ENCODE measurements at regions not wholly inside any gene's neighbourhood (a gene's known extent, or its start where the extent isn't known, plus 50 kb on each side); places are given as distances from the start of the nearest gene placed in this dataset.

- DNase-seq (ENCODE audit: extremely low read depth in 1 of 4, low spot score in 3 of 4), result peak; percentile 31 to 41 (median 40)
- no peaks in the 10 kb centered on the region for H3K36me3 ChIP-seq (ENCODE audit: control insufficient read depth, insufficient read depth, low read length)
- WGBS (ENCODE audit: insufficient coverage, low coverage, missing lambda C conversion rate), result 37% methylated on average over 17 of the region's 18 CpGs
- intact Hi-C loops (cut with micrococcal nuclease), result loop anchor here (2.0 kb wide), 1 partner anchor 104 kb away; no protein-coding TSS in a partner anchor
- H3K9me3 ChIP-seq (replicated peaks; ENCODE audit: control insufficient read depth, insufficient read depth, low read depth, low read length), result no peaks in the 10 kb centered on the region
- in situ Hi-C loops (cut with MboI), result no loop called here
- H3K4me2 ChIP-seq (ENCODE audit: insufficient read depth, low read length), result no peak overlapping the region
- no peak overlapping the region for H3K27ac ChIP-seq (ENCODE audit: extremely low read depth, low read depth, low read length)
- BruUV-seq (replicated peaks), result no TSS peak
- FAIRE-seq, result no peak
- peak; percentile 69 for ATAC-seq
- no peak overlapping the region for H2AFZ ChIP-seq (ENCODE audit: low read depth, low read length)
- no peaks in the 10 kb centered on the region for H3K9me1 ChIP-seq (ENCODE audit: control insufficient read depth, insufficient read depth, low read length)
- peaks cover 23 to 52% of the 10 kb centered on the region in 2 experiments; a peak in 4 of 5 replicates for H3K27me3 ChIP-seq (ENCODE audit: control insufficient read depth in 2 of 2, insufficient read depth in 2 of 2, low read length in 2 of 2)
- no peak overlapping the region for H3K9ac ChIP-seq (ENCODE audit: insufficient read depth in 1 of 2, low read depth in 2 of 2, low read length in 2 of 2)
- H3K79me2 ChIP-seq (ENCODE audit: control insufficient read depth, insufficient read depth, low read length), result no peaks in the 10 kb centered on the region
- H3K4me1 ChIP-seq (replicated peaks in 1 of 2; ENCODE audit: control insufficient read depth in 2 of 2, insufficient read depth in 2 of 2, low read length in 2 of 2), result peaks cover 3 to 44% of the 10 kb centered on the region in 2 experiments; a peak in 3 of 5 replicates
- POLR2A ChIA-PET, result no interaction called here
- TF ChIP-seq ZNF584 (CRISPR knock-in tag; IDR thresholded peaks at IDR 0.05; ENCODE audit: low read depth) (no peak), RAD21 (CRISPR knock-in tag; conservative IDR thresholded peaks at IDR 0.05 in 1 of 2, IDR thresholded peaks at IDR 0.05 in 1 of 2) (peak in 1 of 2 experiments; percentile 6; a peak in 1 of 4 replicates), CBFA2T2 (conservative IDR thresholded peaks at IDR 0.05) (no peak), CTCFL (IDR thresholded peaks at IDR 0.05; ENCODE audit: borderline replicate concordance, insufficient read depth, low read depth, low read length, poor library complexity, severe bottlenecking) (peak; percentile 82), SETDB1 (IDR thresholded peaks at IDR 0.05; ENCODE audit: low read length) (no peak), CTCF (IDR thresholded peaks at IDR 0.05 in 2 of 3, conservative IDR thresholded peaks at IDR 0.05 in 1 of 3; ENCODE audit: insufficient read depth in 2 of 3, low read depth in 1 of 3, low read length in 3 of 3) (peak in 2 of 3 experiments; percentile 5 to 30; a peak in 1 of 6 replicates), NFE2 (IDR thresholded peaks at IDR 0.05; ENCODE audit: low read depth) (0 out of 2 replicates have a peak, but pooled peaks have one; percentile 26), KLF16 (IDR thresholded peaks at IDR 0.05) (no peak), VEZF1 (CRISPR knock-in tag; IDR thresholded peaks at IDR 0.05) (peak; percentile 64), ZNF740 (CRISPR knock-in tag; IDR thresholded peaks at IDR 0.05) (peak; percentile 54; the same call in 1 of the 2 replicates), ZNF740 (tag; IDR thresholded peaks at IDR 0.05) (no peak)
- CTCF ChIA-PET (ENCODE audit: low intra/inter-chr PET ratio), result no interaction called here
- no peak overlapping the region for H3K4me3 ChIP-seq
- no peaks in the 10 kb centered on the region for H4K20me1 ChIP-seq (replicated peaks; ENCODE audit: control insufficient read depth, insufficient read depth, low read length)
Observed at GRCh38 chr2:8628179-8628865, 53.5 kb upstream of the ID2 start.

Measured in K562 (cell line).